HEK293 (cell line): ENCODE measurements at regions not wholly inside any gene's neighbourhood (a gene's known extent, or its start where the extent isn't known, plus 50 kb on each side); places are given as distances from the start of the nearest gene placed in this dataset.

Experiments used
- CTCF ChIP-seq: fragments of 450-650 bp; formaldehyde crosslinking; IDR thresholded peaks from 2 replicates; pipeline ENCODE4 v1.5.1; 2016; ENCODE audit warnings: missing biosample characterization, missing genetic modification characterization
- KLF10 ChIP-seq: fragments of 450-650 bp; IDR thresholded peaks from 2 replicates; pipeline ENCODE4 v1.5.1; 2018; ENCODE audit warnings: missing biosample characterization, mild to moderate bottlenecking, missing genetic modification characterization
- OVOL3 ChIP-seq: fragments of 450-650 bp; formaldehyde crosslinking; IDR thresholded peaks from 2 replicates; pipeline ENCODE4 v1.5.1; 2016; ENCODE audit warnings: missing biosample characterization, missing genetic modification characterization
- ZNF132 ChIP-seq: fragments of 450-650 bp; formaldehyde crosslinking; IDR thresholded peaks from 2 replicates; pipeline ENCODE4 v1.5.1; 2017; ENCODE audit warnings: missing biosample characterization, missing genetic modification characterization, borderline replicate concordance
- ZSCAN16 ChIP-seq: fragments of 450-650 bp; formaldehyde crosslinking; IDR thresholded peaks from 2 replicates; pipeline ENCODE4 v1.5.1; 2016; ENCODE audit warnings: missing biosample characterization, missing genetic modification characterization
- TF ChIP-seq, protein P1 (sequence below): fragments of 450-650 bp; formaldehyde crosslinking; IDR thresholded peaks from 2 replicates; pipeline ENCODE4 v1.5.1; 2016; ENCODE audit warnings: missing biosample characterization, missing genetic modification characterization

- TF ChIP-seq ZSCAN16 (tag by site-specific recombination) (no peak), KLF10 (tag by site-specific recombination) (no peak), CTCF (tag by site-specific recombination) (no peak), ZNF132 (tag by site-specific recombination) (no peak), OVOL3 (no peak)
- TF ChIP-seq, protein P1, sequence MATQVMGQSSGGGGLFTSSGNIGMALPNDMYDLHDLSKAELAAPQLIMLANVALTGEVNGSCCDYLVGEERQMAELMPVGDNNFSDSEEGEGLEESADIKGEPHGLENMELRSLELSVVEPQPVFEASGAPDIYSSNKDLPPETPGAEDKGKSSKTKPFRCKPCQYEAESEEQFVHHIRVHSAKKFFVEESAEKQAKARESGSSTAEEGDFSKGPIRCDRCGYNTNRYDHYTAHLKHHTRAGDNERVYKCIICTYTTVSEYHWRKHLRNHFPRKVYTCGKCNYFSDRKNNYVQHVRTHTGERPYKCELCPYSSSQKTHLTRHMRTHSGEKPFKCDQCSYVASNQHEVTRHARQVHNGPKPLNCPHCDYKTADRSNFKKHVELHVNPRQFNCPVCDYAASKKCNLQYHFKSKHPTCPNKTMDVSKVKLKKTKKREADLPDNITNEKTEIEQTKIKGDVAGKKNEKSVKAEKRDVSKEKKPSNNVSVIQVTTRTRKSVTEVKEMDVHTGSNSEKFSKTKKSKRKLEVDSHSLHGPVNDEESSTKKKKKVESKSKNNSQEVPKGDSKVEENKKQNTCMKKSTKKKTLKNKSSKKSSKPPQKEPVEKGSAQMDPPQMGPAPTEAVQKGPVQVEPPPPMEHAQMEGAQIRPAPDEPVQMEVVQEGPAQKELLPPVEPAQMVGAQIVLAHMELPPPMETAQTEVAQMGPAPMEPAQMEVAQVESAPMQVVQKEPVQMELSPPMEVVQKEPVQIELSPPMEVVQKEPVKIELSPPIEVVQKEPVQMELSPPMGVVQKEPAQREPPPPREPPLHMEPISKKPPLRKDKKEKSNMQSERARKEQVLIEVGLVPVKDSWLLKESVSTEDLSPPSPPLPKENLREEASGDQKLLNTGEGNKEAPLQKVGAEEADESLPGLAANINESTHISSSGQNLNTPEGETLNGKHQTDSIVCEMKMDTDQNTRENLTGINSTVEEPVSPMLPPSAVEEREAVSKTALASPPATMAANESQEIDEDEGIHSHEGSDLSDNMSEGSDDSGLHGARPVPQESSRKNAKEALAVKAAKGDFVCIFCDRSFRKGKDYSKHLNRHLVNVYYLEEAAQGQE (tag by site-specific recombination) = no peak
Observed at GRCh38 chr13:77381059-77381458, 54.2 kb upstream of the MYCBP2 start.
